ENCODE measurements at regions not wholly inside any gene's neighbourhood (a gene's known extent, or its start where the extent isn't known, plus 50 kb on each side); places are given as distances from the start of the nearest gene placed in this dataset.

- Histone ChIP-seq H3K4me1 (ENCODE audit: control insufficient read depth in 4 of 4, insufficient read depth in 4 of 4, low read length in 3 of 4) (peaks cover 11 to 29% (median 23%) of the 10 kb centered on the region in 4 donors), H3K27ac (ENCODE audit: low read depth in 1 of 2, low read length in 2 of 2) (no peak overlapping the region), H3K27me3 (ENCODE audit: control insufficient read depth in 4 of 4, insufficient read depth in 4 of 4, low read length in 3 of 4) (no peaks in the 10 kb centered on the region), H3K9me3 (ENCODE audit: control insufficient read depth in 4 of 4, low read length in 3 of 4) (no peaks in the 10 kb centered on the region), H3K9ac (ENCODE audit: low read depth in 1 of 2, low read length in 2 of 2) (no peak overlapping the region), H3K36me3 (ENCODE audit: control insufficient read depth in 4 of 4, insufficient read depth in 3 of 4, low read depth in 1 of 4, low read length in 3 of 4) (no peaks in the 10 kb centered on the region), H3K4me3 (ENCODE audit: low read depth in 1 of 3, low read length in 3 of 3) (no peak overlapping the region)
- 94% methylated on average over 5 of the region's 5 CpGs for WGBS
- TF ChIP-seq CTCF (IDR thresholded peaks at IDR 0.05; ENCODE audit: low read depth, low read length, missing input control) (no peak), ZBTB33 (IDR thresholded peaks at IDR 0.05) (no peak), EGR1 (IDR thresholded peaks at IDR 0.05; ENCODE audit: low read depth in 2 of 2) (no peak), YY1 (IDR thresholded peaks at IDR 0.05) (no peak), HNF4A (conservative IDR thresholded peaks at IDR 0.05) (no peak), MAX (IDR thresholded peaks at IDR 0.05) (no peak), REST (IDR thresholded peaks at IDR 0.05) (no peak), ATF3 (IDR thresholded peaks at IDR 0.05) (no peak), HNF4G (IDR thresholded peaks at IDR 0.05) (no peak), RXRA (IDR thresholded peaks at IDR 0.05) (no peak), FOXA2 (IDR thresholded peaks at IDR 0.05) (no peak), JUND (IDR thresholded peaks at IDR 0.05) (no peak), NR2F2 (IDR thresholded peaks at IDR 0.05) (no peak), GABPA (IDR thresholded peaks at IDR 0.05 in 1 of 2, conservative IDR thresholded peaks at IDR 0.05 in 1 of 2) (no peak), SP1 (IDR thresholded peaks at IDR 0.05) (no peak), TAF1 (conservative IDR thresholded peaks at IDR 0.05) (no peak)
- no peak for DNase-seq (ENCODE audit: low spot score)
Observed at GRCh38 chr15:69590932-69591524, 138.4 kb downstream of the RPLP1 start.

All from liver (tissue), 8 donors.